ENCODE measurements at regions not wholly inside any gene's neighbourhood (a gene's known extent, or its start where the extent isn't known, plus 50 kb on each side); places are given as distances from the start of the nearest gene placed in this dataset.
"Not testable (repeated sequence)": the region's sequence is repeated elsewhere in the genome, so short reads cannot be mapped to it uniquely, and the experiment has no call there.

GRCh38 chr13:50410921-50411746 lies 395.9 kb downstream of the KCNRG start:
- DNase-seq (ENCODE audit: low read depth in 1 of 2, low spot score in 1 of 2), result no peak

GRCh38 chr13:50412046-50412617 lies 396.9 kb downstream of the KCNRG start:
- DNase-seq (ENCODE audit: low read depth in 1 of 2, low spot score in 1 of 2), result no peak

- DNase-seq (ENCODE audit: low read depth in 1 of 2, low spot score in 1 of 2), result no peak
Measured at GRCh38 chr13:50414640-50415039, 399.4 kb downstream of the KCNRG start.

GRCh38 chr13:50415428-50415827 lies 400.2 kb downstream of the KCNRG start:
- no peak for DNase-seq (ENCODE audit: low read depth in 1 of 2, low spot score in 1 of 2)

- no peak for DNase-seq (ENCODE audit: low read depth in 1 of 2, low spot score in 1 of 2)
Measured at GRCh38 chr13:50417597-50417996, 402.4 kb downstream of the KCNRG start.

GRCh38 chr13:50419331-50419865 lies 404.2 kb downstream of the KCNRG start:
- no peak for DNase-seq (ENCODE audit: low read depth in 1 of 2, low spot score in 1 of 2)

GRCh38 chr13:50419896-50420295 lies 404.7 kb downstream of the KCNRG start:
- no peak for DNase-seq (ENCODE audit: low read depth in 1 of 2, low spot score in 1 of 2)

- no peak for DNase-seq (ENCODE audit: low read depth in 1 of 2, low spot score in 1 of 2)
Measured at GRCh38 chr13:50420718-50421472, 405.7 kb downstream of the KCNRG start.

- DNase-seq (ENCODE audit: low read depth in 1 of 2, low spot score in 1 of 2), result no peak
Measured at GRCh38 chr13:50421473-50422130, 406.4 kb downstream of the KCNRG start.

GRCh38 chr13:50422181-50423148 lies 407.2 kb downstream of the KCNRG start:
- no peak for DNase-seq (ENCODE audit: low read depth in 1 of 2, low spot score in 1 of 2)

- DNase-seq (ENCODE audit: low read depth in 1 of 2, low spot score in 1 of 2), result no peak
Measured at GRCh38 chr13:50424993-50425392, 409.7 kb downstream of the KCNRG start.

- DNase-seq (ENCODE audit: low read depth in 1 of 2, low spot score in 1 of 2), result no peak
Measured at GRCh38 chr13:50425772-50426171, 410.5 kb downstream of the KCNRG start.

GRCh38 chr13:50426927-50427326 lies 411.7 kb downstream of the KCNRG start:
- DNase-seq (ENCODE audit: low read depth in 1 of 2, low spot score in 1 of 2), result no peak

- not testable (repeated sequence) for DNase-seq (ENCODE audit: low read depth in 1 of 2, low spot score in 1 of 2)
Measured at GRCh38 chr13:50427511-50427910, 412.3 kb downstream of the KCNRG start.

GRCh38 chr13:50428183-50428877 lies 413.1 kb downstream of the KCNRG start:
- no peak for DNase-seq (ENCODE audit: low read depth in 1 of 2, low spot score in 1 of 2)

GRCh38 chr13:50435011-50435410 lies 408.5 kb downstream of the DLEU7 start:
- DNase-seq (ENCODE audit: low read depth in 1 of 2, low spot score in 1 of 2), result no peak

- DNase-seq (ENCODE audit: low read depth in 1 of 2, low spot score in 1 of 2), result no peak
Measured at GRCh38 chr13:50437252-50437651, 406.2 kb downstream of the DLEU7 start.

- DNase-seq (ENCODE audit: low read depth in 1 of 2, low spot score in 1 of 2), result no peak
Measured at GRCh38 chr13:50438351-50438750, 405.1 kb downstream of the DLEU7 start.

- no peak for DNase-seq (ENCODE audit: low read depth in 1 of 2, low spot score in 1 of 2)
Measured at GRCh38 chr13:50441130-50441529, 402.4 kb downstream of the DLEU7 start.
